Trophoblast cell (in vitro differentiated cells and primary cell): ENCODE measurements at regions not wholly inside any gene's neighbourhood (a gene's known extent, or its start where the extent isn't known, plus 50 kb on each side); places are given as distances from the start of the nearest gene placed in this dataset.

Experiments
- DNase-seq, 2 donors: peaks; one replicate each; pipeline ENCODE4 v3.0.0-alpha.2; 2016
- H2AFZ ChIP-seq: 2 replicates; pipeline ENCODE4 v1.6.1; 2013; ENCODE audit warnings: low read length, moderate library complexity, mild to moderate bottlenecking; ENCODE audit not compliant: insufficient read depth, poor library complexity
- H2AK5ac ChIP-seq: 2 replicates; pipeline ENCODE4 v1.6.1; 2013; ENCODE audit warnings: mild to moderate bottlenecking, low read length
- H2BK120ac ChIP-seq: 2 replicates; pipeline ENCODE4 v1.6.1; 2013; ENCODE audit warnings: low read length, mild to moderate bottlenecking, moderate library complexity; ENCODE audit not compliant: insufficient read depth, poor library complexity
- H2BK12ac ChIP-seq: 2 replicates; pipeline ENCODE4 v1.6.1; 2013; ENCODE audit warnings: mild to moderate bottlenecking, low read length, moderate library complexity
- H2BK5ac ChIP-seq: 2 replicates; pipeline ENCODE4 v1.6.1; 2013; ENCODE audit warnings: low read length, low read depth, moderate library complexity, mild to moderate bottlenecking; ENCODE audit not compliant: poor library complexity
- H3K14ac ChIP-seq: 2 replicates; pipeline ENCODE4 v1.6.1; 2013; ENCODE audit warnings: mild to moderate bottlenecking, low read length
- H3K18ac ChIP-seq: 2 replicates; pipeline ENCODE4 v1.6.1; 2013; ENCODE audit warnings: mild to moderate bottlenecking, low read length
- H3K23ac ChIP-seq: 2 replicates; pipeline ENCODE4 v1.6.1; 2013; ENCODE audit warnings: low read length
- H3K27ac ChIP-seq: 2 replicates; pipeline ENCODE4 v1.5.1; 2013; ENCODE audit warnings: low read depth, mild to moderate bottlenecking, inconsistent platforms, low read length, moderate library complexity
- H3K27me3 ChIP-seq: 2 replicates; pipeline ENCODE4 v1.6.1; 2013; ENCODE audit warnings: inconsistent platforms, mild to moderate bottlenecking, low read length, moderate library complexity; ENCODE audit not compliant: insufficient read depth
- H3K36me3 ChIP-seq, 2 experiments: 1 replicate in 1 of 2; 2 replicates in 1 of 2; pipeline ENCODE4 v1.6.1; 2013; ENCODE audit warnings: low read length in 2 of 2, mild to moderate bottlenecking in 2 of 2, moderate library complexity in 1 of 2; ENCODE audit not compliant: insufficient read depth in 2 of 2, control insufficient read depth in 1 of 2
- H3K4ac ChIP-seq: 2 replicates; pipeline ENCODE4 v1.6.1; 2013; ENCODE audit warnings: low read depth, mild to moderate bottlenecking, low read length, moderate library complexity
- H3K4me1 ChIP-seq, 2 experiments: 1 replicate in 1 of 2; 2 replicates in 1 of 2; pipeline ENCODE4 v1.6.1; 2013; ENCODE audit warnings: low read length in 2 of 2, mild to moderate bottlenecking in 2 of 2, moderate library complexity in 1 of 2; ENCODE audit not compliant: insufficient read depth in 2 of 2, control insufficient read depth in 1 of 2
- H3K4me2 ChIP-seq: 2 replicates; pipeline ENCODE4 v1.6.1; 2013; ENCODE audit warnings: inconsistent platforms, mild to moderate bottlenecking, low read length, moderate library complexity
- H3K4me3 ChIP-seq: 2 replicates; pipeline ENCODE4 v1.5.1; 2013; ENCODE audit warnings: mild to moderate bottlenecking, low read depth, low read length, inconsistent platforms
- H3K79me1 ChIP-seq: one replicate; pipeline ENCODE4 v1.6.1; 2013; ENCODE audit warnings: low read length
- H3K79me2 ChIP-seq: 2 replicates; pipeline ENCODE4 v1.6.1; 2013; ENCODE audit warnings: low read length, mild to moderate bottlenecking; ENCODE audit not compliant: control insufficient read depth, insufficient read depth, poor library complexity
- H3K9ac ChIP-seq: 2 replicates; pipeline ENCODE4 v1.6.1; 2013; ENCODE audit warnings: mild to moderate bottlenecking, low read length
- H3K9me3 ChIP-seq: 2 replicates; pipeline ENCODE4 v1.6.1; 2013; ENCODE audit warnings: low read depth, mild to moderate bottlenecking, control low read depth, inconsistent platforms, low read length; ENCODE audit not compliant: insufficient read depth
- H4K12ac ChIP-seq: 2 replicates; pipeline ENCODE4 v1.6.1; 2013; ENCODE audit warnings: low read depth, mild to moderate bottlenecking, low read length, moderate library complexity
- H4K8ac ChIP-seq: 2 replicates; pipeline ENCODE4 v1.6.1; 2013; ENCODE audit warnings: low read depth, mild to moderate bottlenecking, low read length, moderate library complexity
- H4K91ac ChIP-seq: one replicate; pipeline ENCODE4 v1.6.1; 2013; ENCODE audit warnings: low read depth, mild to moderate bottlenecking, low read length, moderate library complexity
- WGBS: extraction: QIAGEN DNeasy Blood & Tissue Kit; methylation state at CpG from one replicate; pipeline ENCODE4 v1.1.7; 2013; ENCODE audit warnings: missing lambda C conversion rate; ENCODE audit not compliant: insufficient read length, insufficient coverage; ENCODE audit errors: extremely low coverage; 5-methylcytosine and 5-hydroxymethylcytosine counted together

DNA sequence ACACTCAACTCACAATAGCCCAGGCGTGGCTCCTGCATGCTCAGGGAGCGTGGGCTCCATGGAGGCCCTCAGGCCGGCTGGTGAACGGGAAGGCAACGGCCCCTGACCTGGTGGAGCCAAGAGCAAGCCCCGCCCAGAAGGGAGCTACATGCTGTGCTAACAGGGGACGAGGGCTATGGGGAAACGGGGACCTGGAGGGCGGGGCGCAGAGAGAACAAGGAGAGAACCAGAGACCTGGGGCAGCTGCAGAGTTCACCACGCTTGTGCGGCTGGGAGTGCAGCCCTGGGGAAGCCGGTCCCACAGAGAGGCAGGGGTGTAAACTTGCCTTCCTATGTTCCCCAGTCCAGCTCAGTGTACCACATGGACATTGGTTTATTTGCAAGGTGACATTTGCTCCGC lies 69.2 kb upstream of the PPP2R2D start:
- no peaks in the 10 kb centered on the region for H3K9me3 ChIP-seq
- no peak overlapping the region for H3K4ac ChIP-seq
- H3K27me3 ChIP-seq: no peaks in the 10 kb centered on the region
- no peak overlapping the region for H3K4me2 ChIP-seq
- H3K36me3 ChIP-seq: no peaks in the 10 kb centered on the region
- DNase-seq: no peak
- no peaks in the 10 kb centered on the region for H3K79me1 ChIP-seq
- H4K91ac ChIP-seq: no peak overlapping the region
- no peak overlapping the region for H2AFZ ChIP-seq
- no peak overlapping the region for H3K18ac ChIP-seq
- H3K14ac ChIP-seq: no peak overlapping the region
- no peaks in the 10 kb centered on the region for H3K79me2 ChIP-seq
- H3K27ac ChIP-seq: no peak overlapping the region
- no peak overlapping the region for H2BK12ac ChIP-seq
- H4K8ac ChIP-seq: no peak overlapping the region
- no CpG with 5 or more reads among the region's 14 CpGs for WGBS
- no peak overlapping the region for H3K4me3 ChIP-seq
- no peak overlapping the region for H3K9ac ChIP-seq
- H2AK5ac ChIP-seq: no peak overlapping the region
- H2BK120ac ChIP-seq: no peak overlapping the region
- no peak overlapping the region for H3K23ac ChIP-seq
- no peak overlapping the region for H2BK5ac ChIP-seq
- no peaks in the 10 kb centered on the region for H3K4me1 ChIP-seq
- H4K12ac ChIP-seq: no peak overlapping the region

DNA sequence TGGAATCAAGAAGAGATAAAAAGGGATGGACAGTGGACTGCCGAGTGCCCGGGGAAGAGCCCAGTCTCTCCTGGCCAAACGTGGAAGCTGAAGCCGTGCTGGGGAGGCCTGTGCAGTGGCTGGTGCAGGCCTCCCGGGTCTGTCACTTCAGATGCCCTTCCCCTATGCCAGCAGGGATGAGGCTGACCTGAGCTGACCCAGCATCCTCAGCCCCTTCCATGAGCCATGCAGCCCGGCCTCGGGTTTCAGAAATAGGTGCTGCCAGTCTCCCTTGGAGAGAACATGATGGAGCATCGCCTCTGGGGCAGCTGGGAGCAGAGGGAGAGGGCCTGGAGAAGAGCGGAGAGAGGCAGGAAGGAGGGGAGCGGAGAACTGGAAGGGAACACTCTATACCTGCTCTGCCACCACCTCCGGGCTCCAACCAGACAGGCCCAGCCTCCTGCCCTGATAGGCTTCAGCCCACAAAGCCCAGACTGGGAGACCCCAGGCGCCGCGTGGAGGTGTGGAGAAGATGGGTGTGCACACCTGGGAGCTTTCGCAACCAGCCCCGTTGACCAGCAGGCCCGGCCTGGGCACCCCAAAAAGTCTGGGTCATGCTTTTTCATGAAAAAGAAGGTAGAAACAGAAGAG lies 68.6 kb upstream of the PPP2R2D start:
- Histone ChIP-seq H4K12ac (no peak overlapping the region), H3K18ac (no peak overlapping the region), H4K8ac (no peak overlapping the region), H3K27ac (no peak overlapping the region), H3K27me3 (no peaks in the 10 kb centered on the region), H3K79me1 (no peaks in the 10 kb centered on the region), H2BK12ac (no peak overlapping the region), H3K14ac (no peak overlapping the region), H2BK5ac (no peak overlapping the region), H2AFZ (no peak overlapping the region), H3K4ac (no peak overlapping the region), H3K23ac (no peak overlapping the region), H3K4me3 (no peak overlapping the region), H3K9ac (no peak overlapping the region), H2AK5ac (no peak overlapping the region), H3K9me3 (no peaks in the 10 kb centered on the region), H3K4me1 (no peaks in the 10 kb centered on the region), H2BK120ac (no peak overlapping the region), H4K91ac (no peak overlapping the region), H3K79me2 (no peaks in the 10 kb centered on the region), H3K36me3 (no peaks in the 10 kb centered on the region), H3K4me2 (no peak overlapping the region)
- WGBS: no CpG with 5 or more reads among the region's 17 CpGs
- DNase-seq: no peak

DNA sequence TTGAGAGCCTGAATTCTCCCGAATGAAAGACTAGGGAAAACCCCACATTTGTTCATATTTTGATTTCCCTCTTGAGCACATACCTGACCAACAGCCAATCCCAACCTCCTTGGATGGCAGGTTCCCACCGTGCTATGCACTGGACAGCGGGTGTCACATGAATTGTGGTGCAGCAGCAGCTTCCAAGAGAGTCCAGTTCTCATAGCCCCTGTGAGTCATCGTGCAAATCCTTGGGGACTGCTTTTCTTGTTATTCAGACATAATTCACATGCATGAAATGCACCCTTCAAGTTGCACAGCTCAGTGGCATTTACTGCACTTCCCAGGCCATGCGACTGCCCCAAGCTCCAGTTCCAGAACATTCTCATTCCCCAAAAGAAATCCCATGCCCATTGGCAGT lies 67.8 kb upstream of the PPP2R2D start:
- no peak for DNase-seq
- WGBS: no CpG with 5 or more reads among the region's 5 CpGs
- Histone ChIP-seq H3K9ac (no peak overlapping the region), H4K91ac (no peak overlapping the region), H2AK5ac (no peak overlapping the region), H3K4me1 (no peaks in the 10 kb centered on the region), H3K18ac (no peak overlapping the region), H3K79me2 (no peaks in the 10 kb centered on the region), H3K9me3 (no peaks in the 10 kb centered on the region), H2BK120ac (no peak overlapping the region), H3K23ac (no peak overlapping the region), H3K4ac (no peak overlapping the region), H3K36me3 (no peaks in the 10 kb centered on the region), H3K4me2 (no peak overlapping the region), H3K4me3 (no peak overlapping the region), H2BK12ac (no peak overlapping the region), H2AFZ (no peak overlapping the region), H4K12ac (no peak overlapping the region), H4K8ac (no peak overlapping the region), H3K27ac (no peak overlapping the region), H3K27me3 (no peaks in the 10 kb centered on the region), H3K14ac (no peak overlapping the region), H3K79me1 (no peaks in the 10 kb centered on the region), H2BK5ac (no peak overlapping the region)

DNA sequence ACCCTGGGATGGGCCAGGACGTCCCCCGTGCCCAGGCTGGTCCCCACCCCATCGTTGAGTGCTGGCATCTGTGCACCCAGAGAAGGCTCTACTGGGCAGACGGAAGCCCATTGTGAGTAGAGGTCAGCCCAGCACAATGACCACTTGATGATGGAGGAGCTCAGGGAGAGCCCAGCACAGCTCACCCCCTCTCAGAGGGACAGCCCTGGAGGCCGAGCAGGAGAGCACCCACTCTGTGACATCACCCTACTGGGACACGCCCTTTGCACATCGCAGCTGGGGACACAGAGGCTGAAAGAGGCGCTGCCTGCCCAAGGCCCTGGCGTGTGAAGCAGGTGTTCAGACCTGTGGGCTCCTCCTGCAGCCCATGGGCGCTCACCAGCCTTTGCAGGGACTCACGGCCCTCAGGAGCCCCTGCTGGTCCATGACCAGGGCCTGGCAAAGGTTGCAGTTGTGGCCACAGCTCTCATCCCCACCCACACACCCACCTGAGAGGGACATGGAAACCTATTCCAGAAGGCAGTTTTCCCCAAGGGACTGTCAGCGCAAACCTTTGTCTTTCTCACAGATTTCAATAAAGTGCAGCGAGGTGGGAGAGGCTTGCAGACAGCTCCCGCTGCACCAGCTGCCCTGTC lies 67.2 kb upstream of the PPP2R2D start:
- Histone ChIP-seq H3K27ac (no peak overlapping the region), H2AK5ac (no peak overlapping the region), H3K79me2 (no peaks in the 10 kb centered on the region), H2BK120ac (no peak overlapping the region), H3K4me2 (no peak overlapping the region), H3K9me3 (no peaks in the 10 kb centered on the region), H3K79me1 (no peaks in the 10 kb centered on the region), H2BK5ac (no peak overlapping the region), H3K23ac (no peak overlapping the region), H4K8ac (no peak overlapping the region), H3K18ac (no peak overlapping the region), H2BK12ac (no peak overlapping the region), H3K9ac (no peak overlapping the region), H3K36me3 (no peaks in the 10 kb centered on the region), H3K27me3 (no peaks in the 10 kb centered on the region), H3K4me3 (no peak overlapping the region), H4K91ac (no peak overlapping the region), H4K12ac (no peak overlapping the region), H3K14ac (no peak overlapping the region), H2AFZ (no peak overlapping the region), H3K4me1 (no peaks in the 10 kb centered on the region), H3K4ac (no peak overlapping the region)
- no peak for DNase-seq
- no CpG with 5 or more reads among the region's 14 CpGs for WGBS
